NCI-H510A (cell line): ENCODE measurements at regions not wholly inside any gene's neighbourhood (a gene's known extent, or its start where the extent isn't known, plus 50 kb on each side); places are given as distances from the start of the nearest gene placed in this dataset.

Experiments used
- DNase-seq: peaks from one replicate; lab custom pipeline; 2025; lab: John Stamatoyannopoulos, UW

DNA sequence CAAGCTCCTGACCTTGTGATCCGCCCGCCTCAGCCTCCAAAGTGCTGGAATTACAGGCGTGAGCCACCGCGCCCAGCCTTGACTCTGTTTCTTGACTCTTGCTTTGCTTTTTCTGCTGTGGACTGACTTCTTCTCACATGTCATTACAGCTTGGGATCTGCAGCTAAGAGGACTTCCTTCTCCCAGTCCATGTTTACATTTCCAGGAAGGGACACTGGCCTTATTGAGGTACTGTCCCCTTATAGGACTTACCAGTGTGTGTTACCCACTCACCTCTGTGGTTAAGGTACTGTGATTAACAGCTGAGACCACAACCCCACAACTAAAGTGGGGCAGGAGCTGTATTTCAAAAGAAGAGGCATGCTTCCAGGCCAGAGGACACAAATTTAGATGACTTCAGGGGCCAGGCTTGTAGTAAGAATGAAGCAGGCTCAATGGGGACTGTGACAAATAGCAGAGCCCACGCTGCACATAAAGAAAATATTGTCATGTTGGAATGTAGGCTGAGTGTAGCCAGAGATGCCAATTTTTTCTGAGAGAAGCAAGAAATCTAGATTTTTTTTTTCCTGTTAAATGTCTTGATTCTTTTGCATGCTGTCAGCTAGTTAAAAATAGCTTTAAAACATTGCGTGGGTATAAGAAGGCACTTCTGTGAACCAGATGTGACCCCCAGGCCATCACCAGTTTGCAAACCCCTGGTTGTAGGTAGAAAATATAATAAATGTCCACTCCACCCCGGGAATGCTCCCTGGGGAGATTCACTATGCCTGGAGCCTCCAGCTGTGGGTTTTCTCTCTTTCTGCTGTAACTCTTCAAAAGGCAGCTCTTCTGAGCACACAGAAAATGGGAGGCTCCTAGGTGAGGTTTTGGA lies 75.0 kb downstream of the PTPDC1 start:
- DNase-seq: no peak

DNA sequence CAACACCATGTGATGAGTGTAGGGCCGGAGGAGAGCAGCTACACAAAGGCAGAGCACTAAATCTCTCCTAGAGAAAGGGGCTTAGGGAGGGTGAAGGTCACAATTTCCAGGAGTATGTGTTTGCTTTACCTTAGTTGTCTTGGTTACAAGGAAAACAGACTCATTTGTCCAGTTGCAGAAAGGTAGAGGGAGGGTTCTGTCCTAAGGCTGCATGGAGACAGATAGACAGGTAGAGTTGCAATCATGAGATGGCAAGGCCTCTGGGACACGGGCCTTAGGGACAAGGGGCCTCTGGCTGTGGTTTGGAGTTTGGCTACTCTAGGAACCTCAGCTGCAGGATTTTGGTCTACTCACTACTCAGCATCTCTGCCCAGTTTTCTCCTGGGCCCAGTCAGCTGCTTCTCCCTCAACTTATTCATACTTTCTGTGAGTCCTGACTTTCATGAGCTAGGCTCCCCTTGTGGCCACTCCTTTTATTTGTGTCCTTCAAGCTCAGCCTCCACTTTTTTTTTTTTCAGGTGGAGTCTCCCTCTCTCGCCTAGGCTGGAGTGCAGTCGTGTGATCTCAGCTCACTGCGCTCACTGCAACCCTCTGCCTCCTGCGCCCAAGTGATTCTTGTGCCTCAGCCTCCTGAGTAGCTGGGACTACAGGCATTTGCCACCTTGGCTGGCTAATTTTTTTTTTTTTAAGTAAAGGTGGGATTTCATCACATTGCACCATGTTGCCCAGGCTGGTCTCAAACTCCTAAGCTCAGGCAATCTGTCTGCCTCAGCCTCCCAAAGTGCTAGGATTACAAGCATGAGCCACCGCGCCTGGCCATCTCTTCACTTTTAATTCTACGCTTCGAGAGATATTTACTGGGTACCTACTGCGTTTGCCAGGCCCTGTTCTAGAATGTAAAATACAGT lies 76.6 kb downstream of the PTPDC1 start:
- DNase-seq: no peak

DNA sequence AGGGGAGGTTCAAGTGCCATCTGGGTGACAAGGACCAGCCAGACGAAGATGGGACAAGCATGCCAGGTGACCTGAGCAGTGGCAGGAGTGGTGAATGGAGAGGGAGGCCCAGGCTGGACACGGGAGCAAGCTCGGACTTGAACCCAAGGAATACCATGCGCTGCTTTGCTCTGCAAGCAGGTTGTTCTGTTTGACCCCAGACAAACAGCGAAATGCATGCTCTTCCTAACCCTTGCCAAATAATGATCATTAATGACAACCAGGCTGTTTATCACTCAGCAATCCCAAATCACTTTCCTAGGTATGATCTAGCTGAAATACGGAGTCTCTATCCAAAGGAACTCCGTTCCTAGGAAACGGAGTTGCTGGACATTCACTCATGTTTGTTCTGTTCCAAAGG lies 77.4 kb downstream of the PTPDC1 start:
- no peak for DNase-seq

DNA sequence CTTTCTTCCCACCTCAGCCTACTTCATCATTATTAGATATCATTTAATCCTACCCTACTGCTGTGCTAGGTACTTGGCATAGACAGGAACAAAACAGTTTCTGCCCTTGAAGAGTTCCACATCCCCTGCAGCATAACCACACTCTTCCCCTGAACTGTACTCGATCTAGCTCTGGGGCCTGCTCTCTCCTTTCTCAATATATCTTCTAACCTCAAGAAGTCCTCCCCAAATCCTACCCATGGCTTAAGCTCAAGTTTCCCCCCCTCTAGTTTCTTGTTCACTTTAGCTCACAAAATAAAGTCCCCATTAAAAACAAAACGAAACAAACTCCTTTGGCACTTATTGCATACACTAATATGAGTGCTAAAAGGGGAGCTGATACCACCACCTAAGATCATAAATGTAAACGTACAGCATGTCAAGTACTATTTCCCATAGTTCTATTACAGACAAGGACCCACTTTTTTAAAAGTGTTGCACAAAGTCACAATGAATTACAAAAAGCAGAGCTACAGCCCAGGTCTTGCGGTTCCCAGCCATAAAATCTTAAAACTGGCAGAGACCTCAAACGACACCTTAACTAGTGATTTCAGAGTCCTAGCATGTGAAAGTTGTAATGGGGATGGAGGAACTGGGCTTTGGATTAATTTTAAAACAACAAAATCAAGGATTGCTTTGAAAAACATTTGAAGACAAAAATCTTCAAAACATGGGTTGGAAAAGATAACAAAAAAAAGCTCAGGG lies 80.7 kb downstream of the PTPDC1 start:
- no peak for DNase-seq

DNA sequence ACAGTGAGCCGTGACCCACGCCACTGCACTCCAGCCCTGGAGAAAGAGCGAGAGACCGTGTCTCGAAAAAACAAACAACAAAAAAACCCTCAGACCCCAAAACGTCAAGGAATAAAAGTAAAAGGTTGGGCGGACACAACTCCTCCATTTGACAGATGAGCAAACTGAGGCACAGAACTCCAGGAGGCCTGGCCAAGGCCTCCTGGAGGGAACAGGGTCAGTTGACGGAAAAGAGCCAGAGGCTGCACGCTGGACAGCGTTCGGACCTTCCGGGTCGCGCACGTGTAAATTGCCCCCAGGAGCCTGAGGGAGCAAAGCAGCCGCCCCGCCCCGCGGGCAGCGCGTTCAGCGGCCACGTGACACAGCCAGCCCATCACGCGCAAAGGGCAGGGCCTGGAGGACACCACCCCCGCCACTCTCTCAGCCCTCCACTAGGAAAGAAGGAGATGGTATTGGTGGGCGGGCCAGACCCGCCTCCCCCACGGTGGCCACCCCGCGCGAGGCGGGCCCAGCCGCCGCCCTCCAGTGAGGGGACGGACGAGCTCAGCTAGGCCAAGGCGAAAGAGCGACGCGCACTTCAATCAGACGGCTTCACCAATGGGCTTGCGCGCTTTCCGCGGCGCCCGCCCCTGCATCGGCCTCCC lies 81.5 kb downstream of the PTPDC1 start:
- DNase-seq: peak; percentile 95

DNA sequence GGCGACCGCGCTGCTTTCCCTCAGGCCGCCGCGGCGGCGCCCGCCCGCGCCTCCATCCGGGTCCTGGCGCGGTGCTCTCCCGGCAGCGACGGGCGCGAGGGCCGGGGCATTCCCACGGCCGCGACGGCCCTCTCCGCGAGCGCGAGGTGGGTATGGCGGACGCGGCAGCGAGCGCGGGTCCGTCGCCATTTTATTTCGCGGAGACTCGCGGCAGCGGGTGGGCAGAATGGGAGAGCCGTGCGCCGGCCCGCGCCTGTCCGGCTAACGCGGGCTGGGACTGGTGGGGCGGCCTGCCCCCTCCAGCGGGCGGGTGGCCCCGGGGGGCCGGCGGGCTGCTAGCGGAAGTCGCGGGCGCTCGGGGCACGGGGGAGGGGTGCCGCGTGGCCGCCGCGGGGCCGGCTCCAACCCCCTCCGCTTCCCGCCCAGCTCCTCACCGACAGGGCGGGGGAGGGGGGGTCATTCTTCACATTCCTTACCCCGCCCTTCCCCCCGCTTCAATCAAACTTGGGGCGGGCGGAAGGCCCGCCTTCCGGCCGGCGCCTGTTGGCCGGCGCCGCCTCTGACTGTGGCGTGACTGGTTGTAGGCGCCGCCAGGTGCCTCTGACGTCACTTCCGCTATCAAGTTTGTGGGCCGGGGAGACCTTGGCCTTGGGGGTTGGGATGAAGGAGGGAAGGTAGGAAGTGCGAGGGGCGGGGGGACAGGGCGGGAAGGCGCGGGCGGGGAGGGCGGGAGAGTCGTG lies 82.1 kb downstream of the PTPDC1 start:
- peak; percentile 99 for DNase-seq

DNA sequence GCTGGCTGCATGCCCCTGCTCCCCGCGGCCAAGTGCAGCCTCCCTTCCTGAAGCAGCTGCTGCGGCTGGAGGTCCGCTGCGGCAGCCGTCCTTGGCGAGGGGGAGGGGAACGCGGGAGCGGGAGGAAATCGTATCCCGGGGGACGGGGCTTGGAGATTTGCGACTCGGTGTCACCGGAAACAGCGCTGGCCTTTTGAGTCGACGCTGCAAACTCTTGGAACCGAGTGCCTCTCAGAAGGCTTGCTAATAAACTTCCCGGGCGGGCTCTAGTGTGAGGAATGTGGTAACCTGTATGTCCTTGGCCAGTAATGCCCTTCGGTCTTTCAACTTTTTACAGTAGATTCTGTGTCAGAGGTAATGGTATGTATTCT lies 82.7 kb downstream of the PTPDC1 start:
- DNase-seq: no peak

DNA sequence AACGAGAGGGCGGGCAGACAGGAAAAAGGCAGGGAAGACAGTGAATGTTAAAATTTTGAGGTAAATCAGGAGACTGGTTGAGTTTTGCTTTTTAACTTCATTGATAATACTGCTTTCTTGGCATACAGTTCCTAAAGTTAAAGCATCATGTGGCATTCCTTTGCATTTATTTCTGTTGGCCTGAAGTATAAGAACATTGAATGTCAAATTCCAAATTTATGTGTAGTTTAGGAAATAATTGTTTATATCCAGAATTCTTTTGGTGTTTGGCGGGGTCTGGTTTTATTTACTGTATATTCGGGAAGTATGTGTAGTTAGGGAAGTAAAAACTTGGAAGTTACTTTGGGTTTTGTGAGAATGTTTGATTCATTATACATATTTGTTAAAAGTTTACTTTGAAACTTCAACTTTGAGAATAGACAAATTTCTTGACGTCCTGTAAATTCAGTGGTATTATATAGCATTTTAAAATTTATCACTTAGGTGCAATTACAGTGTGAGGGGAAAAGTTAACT lies 83.2 kb downstream of the PTPDC1 start:
- DNase-seq: no peak

DNA sequence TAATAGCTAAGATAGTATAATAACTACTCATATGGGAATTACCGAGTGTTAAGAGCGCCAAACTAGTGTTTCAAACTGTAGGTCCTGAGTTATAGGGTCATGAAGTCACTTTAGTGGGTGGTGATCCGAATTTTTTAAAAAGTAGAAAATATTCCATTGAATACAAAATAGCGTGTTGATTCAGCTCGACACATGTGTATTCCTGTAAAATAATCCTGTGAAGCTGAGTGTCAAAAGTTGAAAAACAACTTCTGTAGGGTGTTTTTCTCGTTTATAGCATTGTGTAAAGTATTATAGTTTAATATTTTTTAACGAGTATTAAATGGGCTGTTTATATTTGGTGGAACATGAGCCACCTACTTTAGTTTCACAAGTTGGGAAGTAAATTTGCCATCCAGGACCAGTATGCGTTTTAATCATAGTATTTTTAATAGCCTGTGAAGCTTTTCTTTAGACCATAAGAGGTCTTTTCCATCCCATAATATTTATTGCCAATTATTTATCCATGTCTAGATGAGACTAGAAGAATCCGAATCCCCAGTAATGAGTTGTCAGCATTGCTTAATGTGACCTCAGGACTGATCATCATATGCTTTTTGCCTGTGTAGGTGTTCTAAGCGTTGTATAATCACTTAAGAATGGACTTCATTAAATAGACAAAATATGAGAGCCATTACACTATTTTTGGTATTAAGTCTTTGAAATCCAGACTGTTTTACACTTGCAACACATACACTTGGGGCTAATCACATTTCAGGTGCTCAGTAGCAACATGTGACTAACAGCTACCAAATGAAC lies 84.1 kb downstream of the PTPDC1 start:
- no peak for DNase-seq

DNA sequence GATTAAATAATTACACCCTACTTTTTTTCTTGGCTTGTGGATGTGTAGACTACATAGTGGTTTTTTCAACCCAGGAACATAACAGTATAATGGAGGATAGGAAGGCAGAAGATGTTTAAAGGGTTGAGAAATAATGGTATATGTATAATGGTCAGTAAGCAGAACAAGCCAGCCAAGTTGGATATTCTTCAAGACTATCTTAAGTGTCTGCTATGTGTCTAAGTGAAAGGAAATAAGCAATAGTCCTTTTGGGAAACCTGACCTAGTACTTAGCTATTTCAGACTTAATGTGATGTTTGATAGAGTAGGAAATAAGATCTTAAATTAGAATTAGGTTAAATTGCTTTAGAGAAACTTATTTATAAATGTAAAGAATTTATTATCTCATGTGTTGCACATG lies 85.7 kb downstream of the PTPDC1 start:
- no peak for DNase-seq

DNA sequence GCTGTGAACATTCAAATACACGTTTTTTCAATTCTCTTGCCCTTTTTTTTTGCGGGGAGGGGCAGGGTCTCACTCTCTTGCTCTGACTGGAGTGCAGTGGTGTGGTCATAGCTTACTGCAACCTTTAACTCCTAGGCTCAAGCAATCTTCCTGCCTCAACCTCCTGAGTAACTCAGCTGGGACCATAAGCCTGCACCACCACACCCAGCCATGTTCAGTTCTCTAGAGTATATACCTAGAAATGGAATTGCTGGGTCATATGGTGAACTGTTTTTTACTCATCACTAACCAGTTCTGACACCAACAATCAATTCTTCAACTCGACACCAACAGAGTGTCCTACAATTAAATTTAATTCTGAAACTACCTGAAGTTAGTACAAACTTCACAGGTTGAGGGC lies 85.5 kb upstream of the ZNF169 start:
- DNase-seq: no peak

DNA sequence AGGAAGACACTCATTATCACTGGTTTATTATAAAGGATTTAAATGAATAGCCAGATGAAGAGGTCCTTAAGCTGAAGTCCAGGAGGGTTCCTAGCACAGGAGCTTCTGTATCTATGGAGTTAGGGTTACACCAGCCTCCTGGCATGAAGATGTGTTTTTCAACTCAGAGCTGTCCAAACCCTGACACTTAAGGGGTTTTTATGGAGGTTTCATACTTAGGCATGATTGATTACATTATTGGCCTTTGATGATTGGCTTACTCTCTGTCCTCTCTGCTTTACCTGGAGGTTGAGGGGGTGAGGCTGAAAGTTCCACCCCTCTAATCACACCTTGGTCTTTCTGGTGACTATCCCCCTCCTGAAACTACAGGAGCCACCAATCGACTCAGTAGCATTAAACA lies 84.9 kb upstream of the ZNF169 start:
- no peak for DNase-seq

DNA sequence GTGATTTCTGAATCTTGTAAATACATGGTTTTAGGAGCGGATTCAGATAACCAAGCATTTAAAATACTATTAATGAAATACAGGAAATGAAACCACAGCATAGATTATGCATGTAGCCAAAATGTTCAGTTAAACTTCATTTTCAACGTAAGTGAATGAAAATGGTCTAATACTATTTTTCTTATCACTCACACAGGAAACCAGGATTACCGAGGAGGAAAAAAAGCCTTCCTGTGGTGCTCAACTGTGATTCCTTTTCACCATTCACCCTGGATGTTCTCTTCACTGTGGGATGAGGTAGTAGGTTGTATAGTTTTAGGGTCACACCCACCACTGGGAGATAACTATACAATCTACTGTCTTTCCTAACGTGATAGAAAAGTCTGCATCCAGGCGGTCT lies 83.4 kb upstream of the ZNF169 start:
- no peak for DNase-seq

DNA sequence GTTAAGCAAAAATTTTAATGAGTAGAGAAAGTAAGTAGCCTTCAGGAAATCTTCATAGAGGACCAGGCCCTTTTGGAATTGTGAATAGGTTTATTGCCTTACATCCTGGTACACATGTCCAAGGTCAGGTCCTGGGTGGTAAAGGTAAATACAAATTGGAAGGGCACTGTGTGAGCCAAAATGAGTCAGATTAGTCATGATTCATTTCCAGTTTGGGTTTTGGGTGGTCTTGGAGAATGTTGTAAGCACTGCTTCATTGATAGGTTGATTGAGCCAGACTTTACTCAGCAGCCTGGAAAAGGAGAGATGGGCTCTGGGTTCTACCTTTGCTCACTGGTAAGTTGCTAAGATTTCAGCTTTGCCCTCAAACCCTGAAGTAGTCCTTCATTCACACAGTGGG lies 82.5 kb upstream of the ZNF169 start:
- no peak for DNase-seq

DNA sequence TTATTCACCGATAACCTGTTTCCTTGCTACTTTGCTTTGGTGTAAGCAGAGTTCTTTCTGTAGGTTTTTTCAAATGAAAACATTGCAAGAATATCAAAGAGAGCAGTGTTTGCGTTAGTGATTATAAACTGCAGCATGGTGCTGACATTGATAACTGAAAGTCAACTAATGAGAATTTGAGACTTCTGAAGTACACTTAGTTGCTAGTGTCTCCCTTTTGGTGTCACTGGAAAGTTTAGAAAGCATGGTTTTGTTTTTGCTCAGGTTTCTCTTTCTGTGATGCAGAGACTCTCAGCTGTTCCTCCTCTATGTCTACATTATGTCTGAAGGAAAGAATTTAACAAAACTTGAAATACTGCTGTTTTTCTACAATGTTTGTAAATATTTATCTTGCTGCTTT lies 80.2 kb upstream of the ZNF169 start:
- no peak for DNase-seq

DNA sequence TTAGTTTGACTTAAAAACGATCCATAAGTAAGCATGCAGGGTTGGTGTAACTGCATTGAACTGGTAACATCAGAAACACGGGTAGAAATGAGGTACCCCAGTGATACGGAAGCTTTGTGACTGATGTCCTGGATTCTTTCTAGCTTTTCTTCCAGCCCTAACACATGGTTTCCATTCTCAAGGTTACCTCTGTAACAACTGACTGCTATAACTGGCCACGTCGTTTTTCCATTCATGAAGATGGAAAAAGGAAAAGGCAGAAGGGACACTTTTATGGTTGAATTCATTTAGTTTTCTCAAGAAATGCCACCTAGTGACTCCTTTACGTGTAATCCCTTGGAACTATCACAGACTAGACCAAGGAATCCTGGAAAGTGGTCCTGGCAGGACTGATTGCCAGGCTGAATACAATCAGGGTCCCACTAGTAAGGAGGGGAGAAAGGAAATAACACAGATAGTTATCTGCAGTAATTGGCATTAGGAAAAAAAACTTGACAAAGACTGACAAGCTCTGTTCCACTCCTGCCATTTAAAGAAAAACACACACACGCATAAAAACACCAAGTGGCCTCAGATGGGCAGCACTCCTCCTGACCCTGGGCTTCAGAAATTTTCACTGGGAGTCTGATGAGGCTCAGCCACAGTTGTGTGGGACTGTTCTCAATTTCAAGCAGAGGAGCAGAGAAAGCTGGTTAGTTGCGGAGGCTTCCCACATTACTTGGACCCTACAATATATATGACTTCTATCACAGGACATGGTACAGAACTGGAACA lies 77.5 kb upstream of the ZNF169 start:
- DNase-seq: no peak

DNA sequence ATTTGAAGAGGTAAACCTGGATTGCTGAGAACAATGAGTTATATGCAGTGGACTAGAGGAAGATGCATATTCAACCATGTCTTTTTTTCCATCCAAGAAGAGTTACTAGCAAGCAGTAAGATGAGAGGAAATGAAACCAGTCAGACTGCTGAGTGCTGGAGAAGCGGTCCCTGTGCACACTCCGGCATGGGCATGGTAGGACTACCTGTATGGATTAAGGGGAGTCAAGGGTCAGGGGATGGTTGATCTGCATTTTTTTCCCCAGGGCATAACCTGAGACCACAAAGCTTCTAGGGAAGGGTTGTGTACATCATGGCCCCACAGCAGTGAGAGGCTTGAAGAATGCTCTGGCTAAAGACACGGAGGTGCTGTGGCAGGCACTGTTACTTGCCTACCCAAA lies 76.6 kb upstream of the ZNF169 start:
- DNase-seq: no peak

DNA sequence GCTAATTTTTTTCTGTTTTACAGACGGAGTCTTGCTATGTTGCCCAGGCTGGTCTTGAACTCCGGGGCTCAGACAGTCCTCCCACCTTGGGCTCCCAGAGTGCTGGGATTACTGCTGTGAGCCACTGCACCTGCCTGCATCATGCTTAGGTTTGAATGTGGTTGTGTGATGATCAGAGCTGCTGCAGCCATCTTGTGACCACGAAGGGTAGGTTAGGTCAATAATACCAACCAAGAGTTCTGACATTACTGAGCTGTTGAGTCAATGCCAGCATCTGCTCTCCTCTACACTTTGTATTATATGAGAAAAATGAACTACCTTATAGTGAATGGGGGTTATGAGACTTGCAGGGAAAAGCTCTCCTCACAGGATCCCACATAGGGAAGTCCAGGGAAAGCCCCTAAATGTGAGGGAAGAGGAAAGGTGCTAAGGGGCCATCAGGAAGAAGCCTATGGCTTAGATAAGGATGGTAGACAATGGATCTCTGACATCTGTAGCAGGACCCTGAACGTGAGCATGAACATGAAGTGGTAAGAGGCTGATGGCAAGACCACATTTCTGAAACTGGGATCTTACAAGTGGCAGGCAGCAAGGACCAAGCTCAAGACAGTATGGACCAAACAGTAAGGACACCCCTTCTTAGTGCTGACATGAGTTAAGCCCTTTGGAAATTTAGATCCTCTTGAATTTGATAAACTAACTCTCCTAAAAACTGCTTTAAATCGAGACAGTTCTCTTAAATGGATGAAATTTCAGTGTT lies 75.7 kb upstream of the ZNF169 start:
- DNase-seq: no peak

DNA sequence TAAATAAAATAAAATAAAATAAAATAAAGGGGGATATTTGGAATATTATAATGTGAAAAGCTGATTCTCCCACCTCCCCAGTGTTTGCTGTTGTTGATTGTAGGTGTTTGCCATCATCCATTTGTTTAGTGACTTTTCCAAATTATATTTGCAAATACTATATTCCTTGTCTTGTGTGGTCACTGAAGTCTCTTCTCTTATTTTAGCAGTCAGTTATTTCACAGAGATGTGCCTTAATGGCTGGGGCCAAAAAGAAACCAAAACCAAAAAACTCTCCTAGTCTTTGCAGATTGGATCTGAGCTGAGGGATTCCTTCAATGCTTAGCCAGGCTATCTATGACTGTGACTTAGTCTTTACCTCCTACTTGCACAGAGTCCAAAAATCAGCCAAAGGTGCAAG lies 70.9 kb upstream of the ZNF169 start:
- DNase-seq: no peak
